NCI-H2029 (cell line): ENCODE measurements at regions not wholly inside any gene's neighbourhood (a gene's known extent, or its start where the extent isn't known, plus 50 kb on each side); places are given as distances from the start of the nearest gene placed in this dataset.
A peak's percentile ranks its signal among the peaks of the same experiment; 100 is the strongest.
"Not testable (repeated sequence)": the region's sequence is repeated elsewhere in the genome, so short reads cannot be mapped to it uniquely, and the experiment has no call there.

Experiments
- DNase-seq: peaks from one replicate; lab custom pipeline; 2025; lab: John Stamatoyannopoulos, UW

DNA sequence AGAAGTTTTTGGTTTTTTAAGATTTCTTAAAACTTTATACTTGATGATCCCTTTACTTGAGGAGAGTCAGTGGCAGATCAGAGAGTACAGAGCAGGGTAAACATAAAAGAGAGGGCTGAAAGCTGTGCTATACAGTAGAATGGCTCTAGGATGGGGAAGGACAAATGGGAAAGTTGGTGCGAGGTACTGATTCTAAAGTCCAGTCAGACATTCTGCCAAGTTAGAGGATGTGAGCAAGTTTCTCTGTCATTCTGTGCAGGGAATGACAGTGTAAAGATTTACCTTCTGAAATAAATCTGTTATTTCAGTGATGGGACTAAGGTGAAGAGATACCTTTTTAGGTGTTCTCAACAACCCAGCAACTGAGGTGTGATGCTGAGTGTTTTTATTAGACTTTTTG, 100.1 kb upstream of the GBE1 start:
- DNase-seq = no peak

- DNase-seq = no peak
Measured at GRCh38 chr3:81859524-81859923, 98.1 kb upstream of the GBE1 start.

DNA sequence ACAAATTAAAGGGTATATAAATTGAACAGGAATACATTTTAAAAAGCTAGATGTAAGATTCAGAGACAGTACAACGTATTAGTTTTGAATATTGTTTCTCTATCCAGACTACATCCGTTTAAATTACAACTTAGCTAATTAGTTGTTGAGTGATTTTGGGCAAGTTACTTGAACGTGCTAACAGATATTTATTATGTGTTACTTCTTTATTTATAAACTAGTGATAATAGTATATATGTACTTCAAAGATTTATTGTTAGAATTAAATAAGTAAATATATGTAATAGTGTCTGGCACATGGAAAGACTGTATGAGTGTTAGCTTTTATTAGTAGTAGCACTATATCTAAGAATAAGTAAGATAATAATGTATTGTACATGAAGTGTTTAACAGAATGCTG, 92.0 kb upstream of the GBE1 start:
- no peak for DNase-seq

- no peak for DNase-seq
Measured at GRCh38 chr3:81851176-81851575, 89.7 kb upstream of the GBE1 start.

- no peak for DNase-seq
Measured at GRCh38 chr3:81846988-81847387, 85.5 kb upstream of the GBE1 start.

GRCh38 chr3:81841540-81841939, 80.1 kb upstream of the GBE1 start:
- no peak for DNase-seq

GRCh38 chr3:81839504-81840094, 78.2 kb upstream of the GBE1 start:
- DNase-seq = no peak

GRCh38 chr3:81838457-81838856, 77.0 kb upstream of the GBE1 start:
- DNase-seq = no peak

GRCh38 chr3:81837071-81837593, 75.7 kb upstream of the GBE1 start:
- DNase-seq = no peak

- no peak for DNase-seq
Measured at GRCh38 chr3:81829937-81830336, 68.5 kb upstream of the GBE1 start.

DNA sequence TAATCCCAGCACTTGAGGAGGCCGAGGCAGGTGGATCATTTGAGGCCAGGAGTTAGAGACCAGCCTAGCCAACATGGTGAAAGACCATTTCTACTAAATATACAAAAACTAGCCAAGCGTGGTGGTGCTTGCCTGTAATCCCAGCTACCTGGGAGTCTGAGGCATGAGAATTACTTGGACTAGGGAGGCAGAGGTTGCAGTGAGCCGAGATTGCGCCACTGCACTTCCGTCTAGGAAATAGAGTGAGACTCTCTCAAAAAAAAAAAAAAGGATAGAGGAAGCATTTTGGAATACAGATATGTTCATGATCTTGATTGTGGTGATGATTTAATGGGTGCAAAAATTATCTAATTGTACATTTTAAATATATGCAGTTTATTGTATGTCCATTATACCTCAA, 67.8 kb upstream of the GBE1 start:
- not testable (repeated sequence) for DNase-seq

- DNase-seq = peak; percentile 60
Measured at GRCh38 chr3:81823882-81824395, 62.5 kb upstream of the GBE1 start.

GRCh38 chr3:81823086-81823485, 61.6 kb upstream of the GBE1 start:
- no peak for DNase-seq

DNA sequence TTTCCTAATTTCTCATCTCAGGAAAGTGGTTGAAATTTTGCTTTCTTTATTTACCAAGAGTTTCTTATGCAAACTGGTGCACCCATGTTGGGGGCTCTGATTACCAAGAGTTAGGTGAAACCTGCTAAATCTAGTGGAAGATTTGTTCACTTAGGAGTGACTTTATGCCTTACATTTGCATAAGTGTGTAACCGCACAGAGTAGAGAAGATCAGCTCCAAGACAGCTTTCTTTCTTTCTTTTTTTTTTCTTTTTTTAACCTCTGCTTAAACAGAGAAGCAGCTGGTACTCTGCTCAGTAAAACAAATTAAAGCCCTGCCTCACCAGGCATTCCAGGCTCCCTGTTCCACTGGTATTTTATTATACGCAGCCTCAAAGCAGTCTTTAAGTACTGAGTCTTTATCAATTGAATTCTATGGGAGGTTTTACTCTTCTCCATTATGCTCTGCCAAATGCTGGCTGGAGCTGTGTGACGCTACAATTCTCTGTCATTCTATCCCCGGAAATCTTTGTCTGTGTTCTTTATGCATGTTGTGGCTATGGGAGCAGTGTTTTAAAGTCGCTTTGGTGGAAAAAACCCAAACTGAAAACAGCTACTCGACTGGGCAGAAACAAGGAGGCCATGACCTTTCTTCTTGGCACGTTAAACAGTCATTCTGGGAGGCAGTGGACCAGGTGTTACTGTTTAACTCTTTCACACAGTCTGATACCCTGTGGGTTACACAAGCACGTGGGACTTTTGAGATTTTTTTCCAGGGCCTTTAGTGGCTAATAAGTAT, 55.2 kb upstream of the GBE1 start:
- no peak for DNase-seq

- not testable (repeated sequence) for DNase-seq
Measured at GRCh38 chr3:81812098-81812497, 50.7 kb upstream of the GBE1 start.
